ENCODE measurements at regions not wholly inside any gene's neighbourhood (a gene's known extent, or its start where the extent isn't known, plus 50 kb on each side); places are given as distances from the start of the nearest gene placed in this dataset.

GRCh38 chr11:21711341-21711740 is 481.5 kb upstream of the ANO5 start:
- H3K9me3 ChIP-seq (ENCODE audit: low read length), result peaks cover 24% of the 10 kb centered on the region; the same call in 1 of the 2 replicates
- no peaks in the 10 kb centered on the region for H3K27me3 ChIP-seq (ENCODE audit: control insufficient read depth in 1 of 2, insufficient read depth in 2 of 2, low read length in 2 of 2)
- peak; percentile 8 to 69; a peak in 1 of 4 replicates for TF ChIP-seq MAFK (conservative IDR thresholded peaks at IDR 0.05 in 1 of 2, IDR thresholded peaks at IDR 0.05 in 1 of 2; ENCODE audit: low read length in 2 of 2)
- no peak for TF ChIP-seq ZNF232 (CRISPR knock-in tag; IDR thresholded peaks at IDR 0.05; ENCODE audit: borderline replicate concordance)
- TF ChIP-seq SUZ12 (IDR thresholded peaks at IDR 0.05; ENCODE audit: low read depth, low read length), result no peak
- no peak for TF ChIP-seq ZNF816 (CRISPR knock-in tag; IDR thresholded peaks at IDR 0.05; ENCODE audit: borderline replicate concordance)
- TF ChIP-seq MAFF (IDR thresholded peaks at IDR 0.05; ENCODE audit: low read depth, low read length), result 0 out of 2 replicates have a peak, but pooled peaks have one; percentile 26
- no peak overlapping the region for H3K4me3 ChIP-seq (replicated peaks in 1 of 3; ENCODE audit: insufficient read depth in 1 of 3, low read depth in 2 of 3, low read length in 3 of 3)
- no peaks in the 10 kb centered on the region for H4K20me1 ChIP-seq (ENCODE audit: insufficient read depth, low read length)
- H3K9ac ChIP-seq (ENCODE audit: insufficient read depth, low read depth, low read length), result no peak overlapping the region
- H3K27ac ChIP-seq (ENCODE audit: extremely low read length, insufficient read depth, low read length), result no peak overlapping the region
- FAIRE-seq, result no peak
- ChIA-PET CTCF (ENCODE audit: low intra/inter-chr PET ratio, low total read pairs) (no interaction called here), POLR2A (no interaction called here)
- BruUV-seq (replicated peaks), result no TSS peak
- no peak for DNase-seq (ENCODE audit: low spot score)
- H3K79me2 ChIP-seq (ENCODE audit: insufficient read depth, low read length), result no peaks in the 10 kb centered on the region
- 2% methylated on average over 2 of the region's 2 CpGs for WGBS (ENCODE audit: low lambda C conversion rate)
- in situ Hi-C loops (cut with HindIII; ENCODE audit: extremely low pct_ligation_motif_present, low pct_unique_long_range_greater_than_20kb), result no loop called here
- intact Hi-C loops (cut with micrococcal nuclease; ENCODE audit: unreplicated experiment), result no loop called here
- no peak for ATAC-seq
- H3K36me3 ChIP-seq (replicated peaks in 1 of 2; ENCODE audit: control insufficient read depth in 1 of 2, insufficient read depth in 2 of 2, low read length in 2 of 2), result no peaks in the 10 kb centered on the region
- no peak overlapping the region for H2AFZ ChIP-seq (ENCODE audit: low read length)
- no peak overlapping the region for H3K4me2 ChIP-seq (ENCODE audit: low read depth, low read length)
- no peaks in the 10 kb centered on the region for H3K4me1 ChIP-seq (ENCODE audit: insufficient read depth, low read length)

- H3K9me3 ChIP-seq (ENCODE audit: low read length), result peaks cover 32% of the 10 kb centered on the region
- FAIRE-seq, result no peak
- ChIA-PET POLR2A (no interaction called here), CTCF (ENCODE audit: low intra/inter-chr PET ratio, low total read pairs) (no interaction called here)
- no peaks in the 10 kb centered on the region for H3K79me2 ChIP-seq (ENCODE audit: insufficient read depth, low read length)
- no peaks in the 10 kb centered on the region for H3K4me1 ChIP-seq (ENCODE audit: insufficient read depth, low read length)
- no peaks in the 10 kb centered on the region for H3K27me3 ChIP-seq (ENCODE audit: control insufficient read depth in 1 of 2, insufficient read depth in 2 of 2, low read length in 2 of 2)
- H3K36me3 ChIP-seq (replicated peaks in 1 of 2; ENCODE audit: control insufficient read depth in 1 of 2, insufficient read depth in 2 of 2, low read length in 2 of 2), result no peaks in the 10 kb centered on the region
- in situ Hi-C loops (cut with HindIII; ENCODE audit: extremely low pct_ligation_motif_present, low pct_unique_long_range_greater_than_20kb), result no loop called here
- no peak overlapping the region for H3K9ac ChIP-seq (ENCODE audit: insufficient read depth, low read depth, low read length)
- intact Hi-C loops (cut with micrococcal nuclease; ENCODE audit: unreplicated experiment), result no loop called here
- H4K20me1 ChIP-seq (ENCODE audit: insufficient read depth, low read length), result no peaks in the 10 kb centered on the region
- H2AFZ ChIP-seq (ENCODE audit: low read length), result no peak overlapping the region
- no peak overlapping the region for H3K27ac ChIP-seq (ENCODE audit: extremely low read length, insufficient read depth, low read length)
- no TSS peak for BruUV-seq (replicated peaks)
- no peak for DNase-seq (ENCODE audit: low spot score)
- no peak for ATAC-seq
- no peak overlapping the region for H3K4me2 ChIP-seq (ENCODE audit: low read depth, low read length)
- H3K4me3 ChIP-seq (replicated peaks in 1 of 3; ENCODE audit: insufficient read depth in 1 of 3, low read depth in 2 of 3, low read length in 3 of 3), result no peak overlapping the region
- no peak for TF ChIP-seq PCBP2 (optimal IDR thresholded peaks at IDR 0.05; ENCODE audit: low read depth, low read length, poor library complexity, severe bottlenecking)
- no peak for TF ChIP-seq THYN1 (CRISPR knock-in tag; IDR thresholded peaks at IDR 0.05; ENCODE audit: borderline replicate concordance, low read depth)
- no peak for TF ChIP-seq ZHX2 (IDR thresholded peaks at IDR 0.05; ENCODE audit: low read depth)
- TF ChIP-seq ZHX2 (CRISPR knock-in tag; IDR thresholded peaks at IDR 0.05; ENCODE audit: borderline replicate concordance), result no peak
- no peak for TF ChIP-seq MIXL1 (CRISPR knock-in tag; IDR thresholded peaks at IDR 0.05)
- no peak for TF ChIP-seq HES4 (CRISPR knock-in tag; IDR thresholded peaks at IDR 0.05; ENCODE audit: borderline replicate concordance)
- no peak for TF ChIP-seq SMAD9 (CRISPR knock-in tag; IDR thresholded peaks at IDR 0.05)
- no peak for TF ChIP-seq DNMT3B (CRISPR knock-in tag; conservative IDR thresholded peaks at IDR 0.05)
These were observed 469.2 kb upstream of the ANO5 start for GRCh38 chr11:21723678-21724077.
